ENCODE measurements at regions not wholly inside any gene's neighbourhood (a gene's known extent, or its start where the extent isn't known, plus 50 kb on each side); places are given as distances from the start of the nearest gene placed in this dataset.

GRCh38 chr21:20729376-20729775 is 268.8 kb upstream of the NCAM2 start:
- Histone ChIP-seq H3K4me3 (no peak overlapping the region), H3K36me3 (no peaks in the 10 kb centered on the region), H3K27ac (no peak overlapping the region), H3K27me3 (no peaks in the 10 kb centered on the region), H3K9me3 (no peaks in the 10 kb centered on the region), H3K4me1 (no peaks in the 10 kb centered on the region)
- no peak for TF ChIP-seq CTCF (IDR thresholded peaks at IDR 0.05)
- intact Hi-C loops (cut with DNase I) = no loop called here
- ATAC-seq = no peak
- no peak for DNase-seq

DNA sequence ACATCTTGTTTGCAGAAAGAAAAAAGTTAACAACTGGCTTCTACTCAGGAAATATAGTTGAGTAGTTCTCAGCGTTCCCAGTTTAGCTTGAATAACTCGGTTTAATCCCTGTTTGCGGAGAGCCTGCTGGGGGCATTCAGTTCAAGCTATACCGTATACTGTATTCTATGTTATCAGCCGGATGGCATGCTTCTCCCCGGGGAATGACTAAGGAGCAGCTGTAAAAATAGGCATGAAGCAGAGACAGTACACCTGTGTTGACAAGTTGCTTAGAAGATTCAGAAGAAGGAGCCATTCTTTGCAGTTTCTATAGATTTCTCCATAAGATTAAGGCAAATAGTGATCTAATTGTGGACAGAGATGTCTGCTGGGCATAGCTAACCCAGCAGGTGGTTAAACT is 267.8 kb upstream of the NCAM2 start:
- intact Hi-C loops (cut with DNase I) = no loop called here
- Histone ChIP-seq H3K9me3 (no peaks in the 10 kb centered on the region), H3K27ac (no peak overlapping the region), H3K27me3 (no peaks in the 10 kb centered on the region), H3K4me3 (no peak overlapping the region), H3K4me1 (no peaks in the 10 kb centered on the region), H3K36me3 (no peaks in the 10 kb centered on the region)
- no peak for DNase-seq
- no peak for ATAC-seq
- no peak for TF ChIP-seq CTCF (IDR thresholded peaks at IDR 0.05)

GRCh38 chr21:20735257-20735656 is 263.0 kb upstream of the NCAM2 start:
- Histone ChIP-seq H3K36me3 (no peaks in the 10 kb centered on the region), H3K27ac (no peak overlapping the region), H3K4me1 (no peaks in the 10 kb centered on the region), H3K4me3 (no peak overlapping the region), H3K9me3 (no peaks in the 10 kb centered on the region), H3K27me3 (no peaks in the 10 kb centered on the region)
- intact Hi-C loops (cut with DNase I) = no loop called here
- no peak for TF ChIP-seq CTCF (IDR thresholded peaks at IDR 0.05)
- ATAC-seq (no peak), DNase-seq (no peak)

GRCh38 chr21:20737227-20737913 is 260.8 kb upstream of the NCAM2 start:
- TF ChIP-seq CTCF (IDR thresholded peaks at IDR 0.05) = no peak

DNA sequence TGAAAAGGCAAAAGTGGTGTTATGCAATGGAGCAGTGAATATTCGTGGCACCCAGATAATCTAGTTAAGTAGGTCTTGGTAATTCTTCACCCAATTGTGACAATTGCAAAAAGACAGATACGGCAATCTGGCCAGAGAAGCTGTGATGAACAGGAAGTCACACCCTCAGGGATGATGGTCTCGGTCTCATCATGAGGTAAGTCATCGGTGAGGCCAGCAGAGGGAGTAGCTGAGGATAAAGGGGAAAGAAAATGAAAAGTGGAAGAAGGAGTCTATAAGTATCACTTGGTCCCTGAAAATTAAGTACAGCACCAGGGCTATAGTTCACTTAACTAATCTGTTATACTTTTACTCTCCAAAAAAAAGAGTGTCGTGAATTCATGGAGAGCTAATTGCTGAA is 258.8 kb upstream of the NCAM2 start:
- intact Hi-C loops (cut with DNase I) = no loop called here
- Histone ChIP-seq H3K27ac (no peak overlapping the region), H3K36me3 (no peaks in the 10 kb centered on the region), H3K4me3 (no peak overlapping the region), H3K27me3 (no peaks in the 10 kb centered on the region), H3K4me1 (no peaks in the 10 kb centered on the region), H3K9me3 (no peaks in the 10 kb centered on the region)
- DNase-seq = no peak
- no peak for ATAC-seq
- TF ChIP-seq CTCF (IDR thresholded peaks at IDR 0.05) = no peak

More at GRCh38 chr21:20737227-20737913, 260.8 kb upstream of the NCAM2 start:
- Histone ChIP-seq H3K36me3 (no peaks in the 10 kb centered on the region), H3K4me3 (no peak overlapping the region), H3K4me1 (no peaks in the 10 kb centered on the region), H3K27ac (no peak overlapping the region), H3K27me3 (no peaks in the 10 kb centered on the region), H3K9me3 (no peaks in the 10 kb centered on the region)
- ATAC-seq (no peak), DNase-seq (no peak)
- intact Hi-C loops (cut with DNase I) = no loop called here

DNA sequence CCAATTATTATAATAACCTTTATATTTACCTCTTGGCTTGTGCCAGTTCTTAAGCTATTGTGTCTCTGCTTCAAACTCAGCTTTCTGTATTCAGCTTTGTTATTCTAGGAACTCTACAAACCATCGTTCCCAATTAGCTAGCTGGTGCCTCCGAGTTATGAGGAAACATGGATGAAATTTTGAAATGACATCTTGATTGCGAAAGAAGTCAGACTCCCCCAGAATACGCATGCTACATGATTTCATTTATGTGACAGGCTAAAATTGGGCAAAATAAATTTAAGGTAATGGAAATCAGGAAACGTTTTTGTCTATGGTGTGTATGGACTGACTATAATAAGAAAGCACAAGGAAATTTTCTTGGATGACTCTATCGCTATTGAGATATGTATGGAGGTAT is 256.8 kb upstream of the NCAM2 start:
- no peak for ATAC-seq
- DNase-seq = no peak
- Histone ChIP-seq H3K9me3 (no peaks in the 10 kb centered on the region), H3K4me1 (no peaks in the 10 kb centered on the region), H3K36me3 (no peaks in the 10 kb centered on the region), H3K27me3 (no peaks in the 10 kb centered on the region), H3K4me3 (no peak overlapping the region), H3K27ac (no peak overlapping the region)
- TF ChIP-seq CTCF (IDR thresholded peaks at IDR 0.05) = no peak
- intact Hi-C loops (cut with DNase I) = no loop called here
